PC-3 (cell line): ENCODE measurements at regions not wholly inside any gene's neighbourhood (a gene's known extent, or its start where the extent isn't known, plus 50 kb on each side); places are given as distances from the start of the nearest gene placed in this dataset.
A peak's percentile ranks its signal among the peaks of the same experiment; 100 is the strongest.

Source experiments
- ATAC-seq: fragments of 200-7000 bp; cut with Tn5 transposase; 2 replicates; pipeline ENCODE4 v1.9.1; 2020; ENCODE audit warnings: mild to moderate bottlenecking, moderate library complexity
- BruUV-seq: library from RNA; stranded (reverse); fragments of 400-500 nt; replicated peaks from 2 replicates; lab custom pipeline; 2021; lab: Mats Ljungman, UMichigan
- CTCF ChIA-PET: fragments of 300-600 bp; sonication (Branson Sonifier 250); formaldehyde crosslinking; loops from one replicate; lab custom pipeline; 2022; ENCODE audit warnings: antibody characterized with exemption; lab: Charles Lee
- POLR2A ChIA-PET: fragments of 300-600 bp; sonication (Branson Sonifier 250); formaldehyde crosslinking; loops from one replicate; lab custom pipeline; 2022; ENCODE audit warnings: antibody characterized with exemption; ENCODE audit not compliant: unreplicated experiment; lab: Charles Lee
- DNase-seq: peaks from one replicate; pipeline ENCODE4 v3.0.0-alpha.2; 2015
- H2AFZ ChIP-seq: fragments of 300-600 bp; sonication (generic); 2 replicates; pipeline ENCODE4 v1.6.0; 2016; ENCODE audit warnings: antibody characterized with exemption, low read length
- H3F3A ChIP-seq: fragments of 300-600 bp; sonication (generic); one replicate; pipeline ENCODE4 v1.6.0; 2017; ENCODE audit warnings: antibody characterized with exemption, low read length, control low read depth, mild to moderate bottlenecking; ENCODE audit not compliant: unreplicated experiment
- H3K27ac ChIP-seq: fragments of 300-600 bp; sonication (generic); 2 replicates; pipeline ENCODE4 v1.5.1; 2016; ENCODE audit warnings: mild to moderate bottlenecking, low read length
- H3K27me3 ChIP-seq: fragments of 300-600 bp; sonication (generic); 2 replicates; pipeline ENCODE4 v1.6.1; 2016; ENCODE audit warnings: low read length, mixed read lengths
- H3K36me3 ChIP-seq: fragments of 300-600 bp; sonication (generic); 2 replicates; pipeline ENCODE4 v1.6.1; 2016; ENCODE audit warnings: low read depth, mixed run types, low read length, mixed read lengths
- H3K4me1 ChIP-seq: fragments of 300-600 bp; sonication (generic); 2 replicates; pipeline ENCODE4 v1.5.1; 2016; ENCODE audit warnings: low read length; ENCODE audit not compliant: insufficient read depth
- H3K4me2 ChIP-seq: fragments of 300-600 bp; sonication (generic); 2 replicates; pipeline ENCODE4 v1.6.0; 2016; ENCODE audit warnings: low read length
- H3K4me3 ChIP-seq: fragments of 300-600 bp; sonication (generic); 2 replicates; pipeline ENCODE4 v1.5.1; 2016; ENCODE audit warnings: mild to moderate bottlenecking, low read length, mixed read lengths
- H3K79me2 ChIP-seq: fragments of 300-600 bp; sonication (generic); 2 replicates; pipeline ENCODE4 v1.6.1; 2017; ENCODE audit warnings: low read length, mixed read lengths
- H3K9ac ChIP-seq: fragments of 300-600 bp; sonication (generic); 2 replicates; pipeline ENCODE4 v1.6.0; 2016; ENCODE audit warnings: mild to moderate bottlenecking, low read length
- H3K9me2 ChIP-seq: fragments of 300-600 bp; sonication (generic); replicated peaks from 2 replicates; pipeline ENCODE4 v1.6.1; 2016; ENCODE audit warnings: mixed run types, low read length, mixed read lengths
- H3K9me3 ChIP-seq: fragments of 300-600 bp; sonication (generic); 2 replicates; pipeline ENCODE4 v1.6.1; 2016; ENCODE audit warnings: low read length, mixed read lengths
- H4K20me1 ChIP-seq: fragments of 300-600 bp; sonication (generic); 2 replicates; pipeline ENCODE4 v1.6.1; 2016; ENCODE audit warnings: low read length, mixed read lengths
- EZH2 ChIP-seq: fragments of 300-600 bp; sonication (generic); IDR thresholded peaks from one replicate; pipeline ENCODE4 v1.6.1; 2017; ENCODE audit warnings: antibody characterized with exemption, mild to moderate bottlenecking, low read length; ENCODE audit not compliant: unreplicated experiment
- EZH2phosphoT487 ChIP-seq: fragments of 300-600 bp; sonication (generic); IDR thresholded peaks from 2 replicates; pipeline ENCODE4 v1.6.1; 2018; ENCODE audit warnings: mild to moderate bottlenecking, antibody characterized with exemption, low read length, borderline replicate concordance
- intact Hi-C: fragments of 100-400 bp; cut with micrococcal nuclease; formaldehyde crosslinking; loops from 2 replicates; pipeline ENCODE4 v1.9.0; 2023
- TF ChIP-seq, protein P1 (sequence below): fragments of 300-600 bp; sonication (generic); conservative IDR thresholded peaks from 2 replicates; pipeline ENCODE4 v1.5.1; 2017; ENCODE audit warnings: antibody characterized with exemption, low read depth, mild to moderate bottlenecking, low read length

DNA sequence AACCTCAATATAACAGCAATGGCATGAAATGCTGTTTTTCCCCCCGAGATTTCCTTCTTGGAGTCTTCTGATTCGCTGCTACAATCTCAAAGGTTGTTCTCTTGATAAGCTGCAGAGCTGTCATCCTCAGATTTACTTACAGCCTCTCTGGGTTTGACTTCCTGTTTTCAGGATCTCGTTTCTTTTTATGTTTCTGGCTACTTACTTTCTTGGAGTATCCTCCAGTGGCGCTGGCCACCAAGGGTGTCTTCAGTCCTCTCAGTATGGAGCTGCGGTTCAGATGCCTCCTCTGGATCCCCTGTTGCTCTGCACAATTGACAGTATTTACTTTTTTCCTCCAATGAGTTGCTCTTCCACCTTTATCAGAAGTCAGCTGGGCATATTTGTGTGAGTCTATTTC, 152.0 kb upstream of the TMEM72 start:
- BruUV-seq, result no TSS peak
- intact Hi-C loops, result loop anchor here (10.0 kb wide), 1 partner anchor 76 kb away; no protein-coding TSS in a partner anchor
- POLR2A ChIA-PET, result no interaction called here
- Histone ChIP-seq H3K9me2 (no peaks in the 10 kb centered on the region), H3K4me3 (no peak overlapping the region), H3K4me2 (no peak overlapping the region), H3K27ac (no peak overlapping the region), H3K4me1 (peaks cover 13% of the 10 kb centered on the region), H3K36me3 (no peaks in the 10 kb centered on the region), H3K9ac (no peak overlapping the region), H3K27me3 (no peaks in the 10 kb centered on the region), H3K9me3 (no peaks in the 10 kb centered on the region), H3K79me2 (no peaks in the 10 kb centered on the region), H2AFZ (no peak overlapping the region), H3F3A (no peaks in the 10 kb centered on the region), H4K20me1 (no peaks in the 10 kb centered on the region)
- no peak for ATAC-seq
- TF ChIP-seq EZH2phosphoT487, result no peak
- TF ChIP-seq, protein P1, sequence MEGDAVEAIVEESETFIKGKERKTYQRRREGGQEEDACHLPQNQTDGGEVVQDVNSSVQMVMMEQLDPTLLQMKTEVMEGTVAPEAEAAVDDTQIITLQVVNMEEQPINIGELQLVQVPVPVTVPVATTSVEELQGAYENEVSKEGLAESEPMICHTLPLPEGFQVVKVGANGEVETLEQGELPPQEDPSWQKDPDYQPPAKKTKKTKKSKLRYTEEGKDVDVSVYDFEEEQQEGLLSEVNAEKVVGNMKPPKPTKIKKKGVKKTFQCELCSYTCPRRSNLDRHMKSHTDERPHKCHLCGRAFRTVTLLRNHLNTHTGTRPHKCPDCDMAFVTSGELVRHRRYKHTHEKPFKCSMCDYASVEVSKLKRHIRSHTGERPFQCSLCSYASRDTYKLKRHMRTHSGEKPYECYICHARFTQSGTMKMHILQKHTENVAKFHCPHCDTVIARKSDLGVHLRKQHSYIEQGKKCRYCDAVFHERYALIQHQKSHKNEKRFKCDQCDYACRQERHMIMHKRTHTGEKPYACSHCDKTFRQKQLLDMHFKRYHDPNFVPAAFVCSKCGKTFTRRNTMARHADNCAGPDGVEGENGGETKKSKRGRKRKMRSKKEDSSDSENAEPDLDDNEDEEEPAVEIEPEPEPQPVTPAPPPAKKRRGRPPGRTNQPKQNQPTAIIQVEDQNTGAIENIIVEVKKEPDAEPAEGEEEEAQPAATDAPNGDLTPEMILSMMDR, result no peak
- no peak for TF ChIP-seq EZH2
- DNase-seq, result no peak
- CTCF ChIA-PET, result no interaction called here

DNA sequence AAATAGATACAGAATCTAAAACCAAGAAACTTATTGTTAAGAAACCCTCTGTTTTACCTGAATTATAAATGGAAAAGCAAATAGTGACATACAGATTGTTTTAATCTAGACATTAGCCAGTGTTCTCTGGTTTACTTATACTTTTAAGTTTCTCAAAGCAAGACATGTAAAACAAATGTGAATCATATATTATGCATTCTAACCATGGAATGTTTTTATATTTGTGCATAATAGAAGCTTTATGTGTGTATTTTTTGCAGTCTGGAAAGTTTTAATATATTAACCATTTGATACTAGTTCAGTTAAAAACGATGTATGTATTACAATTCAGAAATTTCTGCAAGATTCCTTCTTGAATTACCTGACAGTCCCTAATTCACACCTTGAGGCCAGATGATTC, 150.6 kb upstream of the TMEM72 start:
- Histone ChIP-seq H3K27ac (no peak overlapping the region), H3K79me2 (no peaks in the 10 kb centered on the region), H2AFZ (no peak overlapping the region), H3K4me2 (no peak overlapping the region), H3K27me3 (no peaks in the 10 kb centered on the region), H3F3A (no peaks in the 10 kb centered on the region), H4K20me1 (no peaks in the 10 kb centered on the region), H3K9ac (no peak overlapping the region), H3K4me3 (no peak overlapping the region), H3K4me1 (peaks cover 12% of the 10 kb centered on the region), H3K9me2 (no peaks in the 10 kb centered on the region), H3K9me3 (no peaks in the 10 kb centered on the region), H3K36me3 (no peaks in the 10 kb centered on the region)
- no TSS peak for BruUV-seq
- intact Hi-C loops, result no loop called here
- CTCF ChIA-PET, result no interaction called here
- DNase-seq, result no peak
- POLR2A ChIA-PET, result no interaction called here
- TF ChIP-seq, protein P1, result no peak
- TF ChIP-seq EZH2phosphoT487 (no peak), EZH2 (no peak)
- no peak for ATAC-seq

- Histone ChIP-seq H3K4me2 (no peak overlapping the region), H3K4me3 (no peak overlapping the region), H3K79me2 (no peaks in the 10 kb centered on the region), H3K27ac (no peak overlapping the region), H3K4me1 (peaks cover 7% of the 10 kb centered on the region), H3K36me3 (no peaks in the 10 kb centered on the region), H3F3A (no peaks in the 10 kb centered on the region), H3K9me2 (no peaks in the 10 kb centered on the region), H4K20me1 (no peaks in the 10 kb centered on the region), H3K27me3 (no peaks in the 10 kb centered on the region), H3K9me3 (no peaks in the 10 kb centered on the region), H3K9ac (no peak overlapping the region), H2AFZ (no peak overlapping the region)
- BruUV-seq, result no TSS peak
- intact Hi-C loops, result no loop called here
- TF ChIP-seq EZH2 (no peak), EZH2phosphoT487 (no peak)
- TF ChIP-seq, protein P1, result no peak
- no peak for ATAC-seq
- ChIA-PET CTCF (no interaction called here), POLR2A (no interaction called here)
- peak; percentile 37 for DNase-seq
Observed at GRCh38 chr10:44761076-44761475, 150.1 kb upstream of the TMEM72 start.
